HG03571 (cell line): ENCODE measurements at regions not wholly inside any gene's neighbourhood (a gene's known extent, or its start where the extent isn't known, plus 50 kb on each side); places are given as distances from the start of the nearest gene placed in this dataset.
"Not testable (repeated sequence)": the region's sequence is repeated elsewhere in the genome, so short reads cannot be mapped to it uniquely, and the experiment has no call there.

ENCODE experiments used
- ATAC-seq: cut with Tn5 transposase; IDR thresholded peaks from one replicate; pipeline ENCODE4 v1.9.1; 2021; ENCODE audit not compliant: unreplicated experiment

DNA sequence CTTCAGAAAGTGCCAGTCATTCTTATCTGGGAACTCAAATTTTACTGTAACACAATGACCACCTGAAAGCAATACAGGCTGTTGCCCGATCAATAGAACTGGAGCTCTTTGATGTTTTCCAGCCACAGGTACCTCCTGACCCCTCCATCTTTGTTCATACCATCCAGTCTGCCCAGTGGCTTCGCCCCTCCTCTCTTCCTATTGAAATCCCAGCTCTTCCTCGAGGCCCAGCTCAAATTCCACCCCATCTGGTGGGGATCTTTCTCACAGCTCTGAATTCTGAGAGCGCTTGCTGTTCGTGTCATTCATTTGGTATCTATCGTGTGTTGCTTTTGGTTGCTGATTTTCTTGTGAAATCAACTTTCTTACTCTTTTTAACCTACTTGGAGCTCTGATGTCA, 87.9 kb upstream of the CNKSR3 start:
- ATAC-seq, result no peak

- no peak for ATAC-seq
These were observed 91.8 kb upstream of the CNKSR3 start for GRCh38 chr6:154602296-154602695.

DNA sequence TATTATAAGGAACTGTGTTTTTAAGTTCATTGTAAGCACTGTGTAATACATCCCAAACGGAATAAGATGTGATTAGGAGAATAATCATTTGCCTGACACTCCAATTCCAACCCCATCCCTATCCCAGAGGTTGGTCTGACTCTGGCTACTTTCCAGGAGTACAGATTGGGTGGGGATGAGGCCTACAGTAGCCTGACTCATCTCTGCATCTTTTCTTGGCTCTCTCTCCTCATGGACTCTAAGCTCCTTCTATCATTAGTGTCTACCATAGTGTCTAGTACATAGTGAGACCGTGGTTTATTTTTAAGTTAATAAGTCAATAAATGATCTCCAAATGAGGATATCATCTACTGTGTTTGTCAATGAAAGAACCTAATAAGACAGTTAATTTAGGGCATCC, 92.2 kb upstream of the CNKSR3 start:
- no peak for ATAC-seq

DNA sequence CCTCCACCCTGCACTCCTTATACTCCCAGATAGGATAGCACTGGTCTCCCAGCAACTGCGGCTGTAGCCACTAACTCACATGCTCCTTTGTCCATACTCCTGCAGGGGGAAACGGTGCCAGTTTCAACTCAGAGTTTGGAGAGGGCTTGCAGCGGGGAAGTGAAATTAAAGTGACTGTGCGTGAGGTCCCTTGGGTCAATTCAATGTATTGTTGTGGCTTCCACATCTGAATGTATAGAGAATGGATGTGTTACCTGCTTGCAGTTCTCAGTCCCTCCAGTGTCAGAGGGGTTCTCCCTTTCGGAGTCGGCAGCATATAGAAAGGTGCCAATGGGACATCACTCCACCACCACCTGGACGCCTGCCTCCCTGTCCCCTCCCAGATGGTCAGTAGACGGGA, 93.6 kb upstream of the CNKSR3 start:
- peak; percentile 42 for ATAC-seq

DNA sequence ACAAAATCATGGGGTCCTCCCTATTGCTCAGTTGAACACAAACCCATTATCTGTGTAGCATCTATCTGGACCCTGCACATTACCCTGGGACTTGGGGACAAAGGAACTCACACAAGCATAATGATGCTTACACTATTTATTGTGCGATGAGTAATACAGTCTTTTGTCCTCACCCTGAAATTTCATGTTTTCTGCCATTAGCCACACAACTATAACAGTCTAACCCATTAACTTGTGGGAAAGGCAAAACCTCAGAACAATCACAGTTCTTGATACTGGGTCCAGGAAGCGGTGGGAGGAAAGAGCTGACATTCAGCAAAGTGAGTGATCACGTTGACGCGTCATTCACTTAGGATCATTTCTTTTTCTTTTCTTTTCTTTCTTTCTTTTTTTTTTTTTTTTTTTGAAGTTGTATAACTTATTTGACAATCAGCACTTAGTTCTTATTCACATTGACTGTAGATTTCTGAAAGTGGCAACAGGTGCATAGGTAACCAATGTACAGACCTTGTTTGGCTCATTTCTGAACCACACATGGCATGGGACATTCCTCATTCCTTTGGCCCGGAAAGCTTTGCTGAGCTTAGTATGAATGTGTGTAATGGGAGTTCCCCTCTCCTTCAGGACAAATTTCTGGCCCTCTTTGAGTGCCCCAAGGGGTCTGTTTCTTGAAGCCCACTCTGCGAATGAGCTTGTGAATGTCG, 94.8 kb upstream of the CNKSR3 start:
- peak; percentile 56 for ATAC-seq

DNA sequence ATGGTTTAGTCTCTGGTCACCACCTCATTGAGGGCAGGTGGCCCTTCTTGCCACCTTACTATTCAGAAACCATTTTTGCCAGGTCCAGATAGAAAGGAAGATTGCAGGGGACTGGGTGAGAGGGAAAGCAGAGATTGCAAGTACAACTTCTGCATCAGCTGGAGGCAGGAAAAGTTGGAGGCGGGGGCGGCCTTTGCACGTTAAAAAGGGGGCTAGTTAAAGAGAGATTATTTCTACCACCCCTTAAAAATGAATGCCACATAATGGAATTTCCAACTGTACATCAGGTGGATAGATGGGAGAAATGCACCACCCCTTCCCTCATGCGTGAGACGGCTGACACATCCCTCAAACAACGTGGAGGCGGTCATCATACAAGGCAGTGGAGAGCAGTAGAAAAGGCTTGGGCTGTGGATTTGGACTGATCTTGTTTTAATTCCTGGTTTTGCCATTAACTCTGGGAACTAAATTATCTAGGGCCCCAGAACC, 95.4 kb upstream of the CNKSR3 start:
- no peak for ATAC-seq

GRCh38 chr6:154606457-154606856, 96.0 kb upstream of the CNKSR3 start:
- ATAC-seq, result peak; percentile 61

DNA sequence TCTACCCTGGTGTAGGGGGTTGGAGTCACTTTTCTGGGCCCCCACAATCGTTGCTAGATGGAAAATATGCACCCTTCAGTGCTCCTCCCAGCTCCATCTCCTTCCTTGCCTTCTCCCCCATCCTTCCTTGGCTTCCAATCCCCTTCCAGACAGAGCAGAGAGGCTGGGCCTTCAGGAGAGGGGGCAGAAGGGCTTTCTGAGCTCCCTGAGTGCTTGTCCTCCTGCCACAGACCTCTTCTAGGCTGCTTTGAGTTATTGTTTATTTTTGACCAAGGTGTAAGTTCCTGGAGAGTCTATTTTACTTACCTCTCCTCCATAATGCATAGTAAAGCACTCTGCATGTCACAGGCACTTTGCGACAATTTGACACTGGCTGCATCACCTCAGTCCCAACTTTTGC, 96.4 kb upstream of the CNKSR3 start:
- no peak for ATAC-seq

GRCh38 chr6:154611241-154611640, 100.8 kb upstream of the CNKSR3 start:
- ATAC-seq, result no peak

GRCh38 chr6:154611847-154612246, 101.4 kb upstream of the CNKSR3 start:
- ATAC-seq, result no peak

GRCh38 chr6:154613137-154613676, 102.7 kb upstream of the CNKSR3 start:
- ATAC-seq, result no peak

DNA sequence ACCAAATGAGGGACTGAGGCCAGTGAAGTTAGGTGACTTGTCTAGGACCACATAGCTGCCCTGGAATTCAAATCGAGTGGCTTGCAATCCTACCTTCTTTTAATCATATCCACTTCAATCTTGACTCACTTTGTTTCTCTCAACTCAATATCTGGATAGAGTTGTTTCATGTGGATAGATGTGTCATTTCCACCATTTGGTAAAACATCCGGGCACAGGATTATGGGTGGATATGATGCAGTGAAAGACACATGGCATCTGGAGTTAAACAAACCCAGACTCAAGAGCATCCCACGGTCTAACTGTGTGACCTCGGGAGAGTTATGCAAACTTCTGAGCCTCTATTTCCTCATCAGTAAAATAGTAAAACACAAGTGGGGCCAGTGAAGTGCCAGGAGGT, 103.6 kb upstream of the CNKSR3 start:
- no peak for ATAC-seq

- no peak for ATAC-seq
These were observed 104.2 kb upstream of the CNKSR3 start for GRCh38 chr6:154614641-154615040.

- no peak for ATAC-seq
These were observed 105.1 kb upstream of the CNKSR3 start for GRCh38 chr6:154615483-154616025.

DNA sequence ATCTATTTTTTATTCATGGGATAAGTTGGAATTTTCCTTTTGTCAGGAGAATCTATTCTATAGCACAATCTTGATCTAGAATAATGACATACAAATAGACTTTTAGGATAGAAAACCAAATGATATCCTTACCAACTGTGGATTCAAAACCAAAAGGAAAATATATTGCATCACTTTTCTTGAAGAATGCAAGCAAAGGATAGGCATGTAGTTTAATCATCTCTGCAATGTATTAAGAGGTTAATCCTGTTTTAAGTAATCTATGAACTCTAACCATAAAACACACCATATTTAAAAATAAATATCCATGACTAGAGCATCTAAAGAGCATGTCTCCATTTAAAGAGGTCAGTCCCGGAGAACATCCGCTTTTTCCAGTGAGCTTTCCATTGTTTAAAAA, 106.7 kb upstream of the CNKSR3 start:
- ATAC-seq, result no peak

DNA sequence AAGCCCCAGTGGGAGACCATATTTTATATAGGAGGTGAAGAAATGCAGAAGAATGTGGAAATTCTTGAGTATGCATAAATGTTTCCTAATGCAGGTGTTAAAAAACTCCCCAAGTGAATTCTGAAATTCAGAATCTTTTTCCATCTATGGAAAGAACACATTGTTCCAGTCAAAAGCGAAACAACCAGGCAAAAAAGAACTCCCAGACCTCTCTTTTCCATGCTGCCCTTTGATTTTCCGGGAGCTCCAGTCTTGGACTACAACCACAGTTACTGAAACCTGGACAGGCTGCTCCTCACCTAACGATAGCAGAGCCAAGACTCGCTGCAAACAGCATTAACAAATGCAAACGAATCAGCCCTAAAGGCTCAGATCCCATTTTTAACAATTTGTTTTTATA, 108.7 kb upstream of the CNKSR3 start:
- ATAC-seq, result no peak

DNA sequence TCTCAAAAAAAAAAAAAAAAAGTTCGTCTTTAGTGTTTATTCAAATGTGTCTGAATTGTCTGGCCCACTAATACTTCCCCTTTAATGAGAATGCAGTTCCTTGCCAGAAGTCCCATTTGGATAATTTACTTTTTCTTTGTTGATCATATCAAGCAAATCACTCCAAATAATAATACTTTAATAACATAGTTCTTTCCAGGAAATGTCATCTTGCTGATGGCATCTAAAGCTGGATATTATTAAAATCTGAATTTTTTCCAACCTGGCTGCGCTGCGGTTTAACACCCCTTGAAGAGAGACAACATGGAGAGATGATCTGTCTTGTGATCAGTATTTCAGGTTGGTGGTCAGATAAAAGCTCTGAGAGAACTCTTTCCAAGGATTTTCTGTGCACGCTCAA, 111.2 kb upstream of the CNKSR3 start:
- no peak for ATAC-seq

GRCh38 chr6:154622618-154623336, 110.4 kb upstream of the SCAF8 start:
- ATAC-seq, result no peak

DNA sequence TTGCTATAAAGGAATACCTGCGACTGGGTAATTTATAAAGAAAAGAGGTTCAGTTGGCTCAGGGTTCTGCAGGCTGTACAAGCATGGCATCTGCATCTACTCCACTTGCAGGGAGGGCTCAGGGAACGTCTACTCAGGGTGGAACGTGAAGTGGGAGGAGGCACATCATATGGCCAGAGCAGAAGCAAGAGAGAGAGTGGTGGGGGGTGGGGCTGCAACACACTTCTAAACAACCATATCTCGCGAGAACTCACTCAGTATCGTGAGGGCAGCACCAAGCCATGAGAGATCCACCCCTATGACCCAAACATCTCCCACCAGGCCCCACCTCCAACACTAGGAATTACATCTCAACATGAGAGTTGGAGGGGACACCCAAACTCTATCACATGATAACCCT, 109.8 kb upstream of the SCAF8 start:
- no peak for ATAC-seq

- ATAC-seq, result no peak
These were observed 109.1 kb upstream of the SCAF8 start for GRCh38 chr6:154624038-154624599.

- not testable (repeated sequence) for ATAC-seq
These were observed 108.5 kb upstream of the SCAF8 start for GRCh38 chr6:154624727-154625126.

- no peak for ATAC-seq
These were observed 107.5 kb upstream of the SCAF8 start for GRCh38 chr6:154625721-154626120.
